GM18909 (cell line): ENCODE measurements at regions not wholly inside any gene's neighbourhood (a gene's known extent, or its start where the extent isn't known, plus 50 kb on each side); places are given as distances from the start of the nearest gene placed in this dataset.
"Not testable (repeated sequence)": the region's sequence is repeated elsewhere in the genome, so short reads cannot be mapped to it uniquely, and the experiment has no call there.

ENCODE experiments used
- ATAC-seq: cut with Tn5 transposase; IDR thresholded peaks from one replicate; pipeline ENCODE4 v1.9.1; 2021; ENCODE audit warnings: mild to moderate bottlenecking; ENCODE audit not compliant: unreplicated experiment, poor library complexity

DNA sequence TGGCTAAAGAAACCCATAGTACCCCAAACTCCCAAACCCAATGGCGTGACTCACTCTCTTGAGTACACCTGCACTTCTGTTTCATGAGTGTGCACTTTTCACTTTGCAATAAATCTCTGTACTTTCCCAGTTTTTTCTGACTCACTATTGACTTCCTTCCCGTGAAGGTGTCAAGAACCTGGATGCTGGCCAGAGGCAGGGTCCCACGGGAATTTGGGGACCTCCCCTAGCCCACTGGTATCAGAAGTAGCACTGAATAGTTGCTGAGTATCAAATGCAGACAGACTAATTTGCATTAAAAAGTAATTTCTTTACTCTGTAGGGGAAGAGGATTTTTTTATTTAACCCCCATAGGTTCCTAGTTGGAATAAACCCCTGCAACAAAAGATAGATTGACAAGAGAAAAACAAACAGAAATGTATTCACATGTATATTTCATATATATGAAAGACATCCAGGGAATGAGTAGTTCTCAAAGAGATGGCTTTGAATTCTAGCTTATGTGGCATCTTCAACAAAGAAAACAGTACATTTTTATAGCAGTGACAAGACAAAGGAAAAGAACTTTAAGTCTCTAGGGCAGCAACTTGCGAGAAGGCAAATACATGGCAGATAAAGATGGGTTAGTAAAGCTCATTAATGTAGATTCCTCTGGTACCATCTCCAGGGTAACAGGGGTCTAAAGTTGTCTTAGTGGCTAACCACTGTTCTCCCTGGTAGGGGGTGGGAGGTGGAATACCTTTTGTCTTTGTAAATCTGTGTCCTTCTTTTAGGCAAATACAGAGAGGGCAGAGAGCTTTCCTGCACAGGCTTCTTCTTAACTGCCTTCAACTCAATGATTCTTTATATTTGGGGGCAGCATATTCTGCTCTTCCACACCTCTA lies 385.5 kb upstream of the PDZRN3 start:
- ATAC-seq, result no peak

DNA sequence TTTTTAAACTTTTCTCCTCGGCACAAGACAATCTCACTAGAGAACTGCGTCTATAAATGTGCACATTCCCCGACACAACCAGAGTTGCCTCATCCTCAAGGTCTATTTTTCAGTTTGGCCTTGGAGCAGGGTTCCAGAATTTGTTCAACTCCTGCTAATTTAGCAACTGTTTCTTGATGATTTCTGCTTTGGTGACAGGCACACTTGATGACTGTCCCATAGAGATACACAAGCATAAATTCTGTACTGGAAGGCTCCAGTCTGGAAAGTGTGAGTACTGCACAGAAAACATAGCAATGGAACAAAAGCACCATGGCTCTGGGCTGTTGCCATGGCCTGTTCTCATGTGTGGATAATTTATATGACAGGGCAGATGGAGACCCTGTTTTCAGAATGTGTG lies 379.6 kb upstream of the PDZRN3 start:
- no peak for ATAC-seq

DNA sequence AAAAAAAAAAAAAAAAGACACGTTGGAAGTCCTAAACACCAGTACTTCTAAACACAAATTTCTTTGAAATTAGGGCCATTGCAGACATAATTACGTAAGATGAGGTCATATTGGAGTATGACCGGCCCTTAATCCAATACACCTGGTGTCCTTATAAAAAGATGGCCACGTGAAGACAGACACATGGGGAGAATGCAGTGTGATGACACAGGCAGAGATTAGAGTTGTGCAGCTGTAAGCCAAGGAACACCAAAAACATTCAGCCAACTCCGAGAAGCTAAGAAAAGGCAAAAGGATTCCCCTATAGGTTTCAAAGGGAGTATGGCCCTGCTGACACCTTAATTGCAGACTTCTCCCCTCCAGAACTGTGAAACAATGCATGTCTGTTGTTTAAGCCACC lies 379.0 kb upstream of the PDZRN3 start:
- no peak for ATAC-seq

DNA sequence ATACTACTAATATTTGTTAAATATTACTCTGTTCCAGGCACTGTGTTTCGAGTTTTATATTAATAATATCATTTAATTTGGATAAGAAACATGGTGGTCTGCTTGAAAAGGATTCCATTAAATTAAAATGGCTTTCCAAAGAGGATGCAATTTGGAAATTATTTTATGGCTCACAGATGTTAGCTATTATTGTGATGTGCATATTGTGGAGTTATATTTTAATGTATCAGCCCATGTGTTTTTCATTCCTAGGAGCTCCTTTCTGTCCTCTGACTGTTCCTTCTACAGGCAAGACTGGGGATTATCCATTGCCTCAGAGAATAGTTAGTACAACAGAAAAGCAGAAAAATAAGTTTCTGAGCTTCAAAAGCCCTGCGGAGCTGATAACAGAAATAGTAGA lies 376.7 kb upstream of the PDZRN3 start:
- ATAC-seq, result no peak

DNA sequence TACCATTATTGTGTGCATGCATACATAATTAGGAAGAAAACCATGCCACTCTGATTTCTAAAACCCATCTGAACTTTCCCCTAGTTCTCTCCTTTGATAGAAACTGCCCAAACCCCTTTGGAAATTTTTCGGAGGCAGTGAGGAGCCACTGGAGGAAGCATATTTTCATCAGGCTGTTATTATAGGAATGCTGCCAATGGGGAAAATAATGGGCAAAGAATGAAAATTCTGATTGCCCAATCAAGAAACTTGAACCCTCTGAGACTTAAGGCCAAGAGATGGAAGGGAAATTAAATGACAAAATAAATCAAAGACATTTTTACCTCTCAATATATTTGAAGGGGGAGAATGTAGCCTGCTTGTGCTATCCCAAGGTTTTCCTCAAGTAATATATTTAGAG lies 376.0 kb upstream of the PDZRN3 start:
- ATAC-seq, result no peak

DNA sequence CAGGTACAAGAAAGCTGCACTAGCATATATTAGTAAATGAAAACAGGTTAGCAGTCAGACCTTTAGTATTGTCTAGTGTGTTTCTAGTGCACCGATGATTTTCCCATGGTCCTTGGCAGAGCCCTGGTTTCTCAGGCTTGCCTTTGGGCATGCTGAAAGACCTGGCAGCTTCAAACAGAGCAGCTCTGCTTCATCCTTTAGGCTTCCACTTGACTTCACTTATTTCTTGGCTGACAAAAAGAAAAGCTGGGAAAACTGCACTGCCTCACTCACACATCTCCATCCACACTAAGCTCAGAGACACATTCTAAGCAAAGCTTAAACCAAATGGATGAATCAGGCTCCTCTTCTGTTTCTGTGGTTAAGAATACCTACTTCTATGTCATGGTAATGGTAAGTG lies 374.8 kb upstream of the PDZRN3 start:
- ATAC-seq, result no peak

DNA sequence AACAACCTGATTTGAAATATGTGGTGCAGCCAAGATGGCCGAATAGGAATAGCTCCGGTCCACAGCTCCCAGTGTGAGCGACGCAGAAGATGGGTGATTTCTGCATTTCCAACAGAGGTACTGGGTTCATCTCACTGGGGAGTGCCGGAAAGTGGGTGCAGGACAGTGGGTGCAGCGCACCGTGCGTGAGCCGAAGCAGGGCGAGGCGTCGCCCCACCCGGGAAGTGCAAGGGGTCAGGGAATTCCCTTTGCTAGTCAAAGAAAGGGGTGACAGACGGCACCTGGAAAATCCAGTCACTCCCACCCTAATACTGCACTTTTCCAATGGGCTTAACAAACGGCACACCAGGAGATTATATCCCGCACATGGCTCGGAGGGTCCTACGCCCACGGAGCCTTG lies 365.9 kb upstream of the PDZRN3 start:
- ATAC-seq, result not testable (repeated sequence)

DNA sequence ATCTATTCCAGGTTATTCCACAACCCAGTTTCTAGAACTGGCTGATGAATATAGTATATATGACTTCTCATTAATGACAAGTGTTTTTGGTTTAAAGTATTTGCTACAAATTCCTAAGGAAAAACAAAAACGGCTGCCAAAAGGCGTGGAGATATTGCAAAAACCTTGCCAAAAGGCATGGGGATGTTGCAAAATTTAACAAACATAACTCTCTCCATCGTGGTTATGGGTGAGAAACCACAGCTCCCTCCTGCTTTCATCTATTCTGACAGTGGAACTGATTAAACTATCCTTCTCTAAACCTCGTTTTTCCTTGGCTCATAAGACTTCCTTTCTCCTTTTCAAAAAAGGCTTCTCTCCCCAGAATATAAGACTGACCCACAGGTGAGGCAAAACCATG lies 342.0 kb upstream of the PDZRN3 start:
- ATAC-seq, result no peak

DNA sequence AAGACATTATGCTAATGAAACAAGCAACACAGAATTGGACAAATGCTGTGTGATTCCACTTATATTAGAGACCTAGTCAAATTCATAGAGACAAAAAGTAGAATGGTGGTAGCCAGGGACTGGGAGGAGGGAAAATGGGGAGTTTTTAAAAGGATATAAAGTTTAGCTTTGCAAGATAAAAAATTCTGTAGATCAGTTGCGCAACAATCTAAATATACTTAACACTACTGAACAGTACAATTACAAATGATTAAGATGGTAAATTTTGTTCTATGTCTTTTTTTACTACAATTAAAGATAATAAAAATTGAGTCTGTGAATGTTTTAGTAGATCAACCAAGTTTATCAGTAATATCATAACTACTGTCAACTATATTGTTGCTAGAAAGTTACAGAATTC lies 340.1 kb upstream of the PDZRN3 start:
- no peak for ATAC-seq

DNA sequence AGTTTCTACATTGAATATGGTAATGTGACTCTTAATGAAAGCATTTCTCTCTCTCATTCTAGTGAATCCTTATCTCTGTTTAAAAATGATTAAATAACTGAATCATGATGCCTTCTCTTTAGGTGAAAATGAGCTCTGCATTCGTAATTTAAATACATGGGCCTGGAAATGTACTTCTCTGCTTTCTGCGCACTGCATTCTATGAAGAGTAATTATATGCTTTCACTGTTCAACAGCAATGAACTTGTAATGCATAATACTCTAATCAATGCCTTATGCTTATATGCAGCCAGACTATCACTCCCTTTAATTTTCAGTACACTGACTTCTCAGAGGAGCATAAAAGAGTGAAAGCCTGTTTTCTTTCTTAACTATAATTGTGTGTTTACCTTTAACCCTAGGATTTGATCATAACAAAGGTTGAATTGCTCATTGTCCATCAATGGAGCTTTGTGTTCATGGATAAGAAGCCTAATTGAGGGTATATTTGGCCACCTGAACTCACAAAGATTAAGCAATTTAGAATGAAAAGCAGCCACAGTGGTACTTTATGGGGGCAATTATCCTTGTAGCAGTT lies 330.8 kb upstream of the PDZRN3 start:
- ATAC-seq, result no peak

DNA sequence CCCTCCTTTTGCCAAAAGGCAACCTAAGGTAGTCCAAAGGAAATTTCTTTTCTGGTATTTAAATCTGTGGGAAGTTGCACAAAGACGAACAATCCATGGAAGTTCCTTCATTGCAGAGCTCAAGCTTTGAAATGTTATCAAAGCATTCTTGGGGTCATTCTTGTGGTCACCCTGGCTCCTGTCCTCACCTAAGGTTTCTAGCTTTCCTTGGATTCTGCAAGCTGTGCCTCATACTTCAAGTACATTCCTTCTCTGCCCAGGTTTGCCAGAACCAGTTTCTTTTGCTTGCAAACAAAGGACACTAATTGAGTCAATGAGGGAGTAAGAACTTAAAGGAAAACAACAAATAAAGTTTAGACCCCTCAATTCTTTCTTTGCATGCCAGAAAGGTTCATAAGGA lies 329.8 kb upstream of the PDZRN3 start:
- ATAC-seq, result no peak

DNA sequence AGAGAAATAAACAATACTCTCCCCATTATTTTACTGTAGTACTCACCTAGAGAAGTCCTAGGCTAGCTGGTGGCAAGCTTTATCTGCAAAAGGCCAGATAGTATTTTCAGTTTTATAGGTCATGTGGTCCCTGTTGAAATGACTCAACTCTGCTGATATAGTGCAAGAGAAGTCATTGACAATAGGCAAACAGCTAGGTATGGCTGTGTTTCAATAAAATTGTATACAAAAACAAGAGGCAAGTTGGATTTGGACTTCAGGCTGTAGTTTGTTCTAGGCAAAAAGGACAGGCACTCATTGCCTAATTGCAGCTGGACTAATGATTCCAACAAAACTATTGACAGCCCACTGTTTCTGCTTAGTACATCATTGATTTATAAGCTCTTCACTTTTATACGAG lies 328.0 kb upstream of the PDZRN3 start:
- no peak for ATAC-seq

DNA sequence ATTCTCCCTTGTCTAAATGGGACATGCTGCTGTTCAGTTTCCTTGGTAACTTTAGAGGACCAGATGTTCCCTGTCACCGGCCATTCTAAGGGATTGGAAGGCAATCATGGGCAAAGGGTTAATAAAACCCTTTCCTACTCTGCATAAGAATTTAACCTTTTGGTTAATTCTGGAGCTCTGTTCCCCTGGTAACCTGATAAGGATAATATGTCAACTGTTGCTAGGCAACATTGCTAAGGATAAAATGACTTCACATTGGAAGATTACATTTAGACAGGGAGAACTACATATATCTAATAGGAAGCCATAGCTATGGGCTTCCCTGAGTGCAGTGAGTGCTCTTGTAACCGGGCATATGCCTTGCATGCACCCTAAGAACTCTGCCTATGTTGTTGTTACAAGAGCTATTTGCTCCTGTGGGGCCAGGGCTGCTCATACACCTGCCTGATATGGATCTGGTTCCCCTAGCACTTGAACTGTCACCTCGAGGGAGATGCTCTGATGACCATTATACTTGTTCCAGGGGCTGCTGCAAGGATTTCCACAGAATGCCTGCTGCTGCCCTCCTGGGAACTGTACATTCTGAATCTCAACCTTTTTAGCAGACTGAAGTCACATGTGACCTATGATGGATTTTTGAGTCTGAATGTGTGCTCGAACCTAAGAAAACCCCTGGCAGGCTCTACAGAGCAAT lies 326.3 kb upstream of the PDZRN3 start:
- ATAC-seq, result no peak

DNA sequence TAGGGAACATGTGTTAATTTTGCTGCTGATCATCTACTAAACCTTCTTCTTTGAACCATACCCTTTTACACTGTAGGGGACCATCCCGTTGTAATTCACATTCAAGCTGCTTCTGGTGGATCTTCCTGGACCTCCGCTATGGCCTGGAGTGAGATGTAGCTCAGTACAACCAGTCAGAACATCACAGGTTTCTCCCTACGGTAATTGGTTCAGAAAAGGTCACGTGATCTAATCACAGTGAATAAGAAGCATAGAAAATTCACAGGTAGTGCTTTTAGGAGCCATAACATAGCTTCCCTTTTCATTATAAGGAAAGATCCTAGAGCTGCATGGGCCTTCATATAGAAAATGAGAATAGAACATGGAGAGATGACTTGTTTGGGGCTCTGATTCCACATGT lies 320.8 kb upstream of the PDZRN3 start:
- no peak for ATAC-seq

DNA sequence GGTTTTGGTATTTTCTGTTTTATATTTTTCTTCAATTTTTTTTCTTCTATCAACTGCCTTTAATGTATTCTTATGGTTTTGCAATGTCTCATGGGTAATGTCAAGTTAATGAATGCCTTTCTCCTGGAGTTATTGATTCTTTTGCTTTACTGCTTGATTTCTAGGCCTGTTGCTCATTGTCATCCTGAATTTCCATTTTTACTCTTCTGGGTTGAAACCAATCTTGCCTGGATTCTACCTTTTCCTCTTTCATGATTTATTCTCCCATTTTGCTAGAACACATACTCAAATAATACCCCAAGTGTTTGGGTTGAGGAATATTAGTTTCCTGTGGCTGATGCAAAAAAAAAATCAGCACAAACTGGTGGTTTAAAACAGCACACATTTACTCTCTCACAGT lies 315.2 kb upstream of the PDZRN3 start:
- no peak for ATAC-seq

DNA sequence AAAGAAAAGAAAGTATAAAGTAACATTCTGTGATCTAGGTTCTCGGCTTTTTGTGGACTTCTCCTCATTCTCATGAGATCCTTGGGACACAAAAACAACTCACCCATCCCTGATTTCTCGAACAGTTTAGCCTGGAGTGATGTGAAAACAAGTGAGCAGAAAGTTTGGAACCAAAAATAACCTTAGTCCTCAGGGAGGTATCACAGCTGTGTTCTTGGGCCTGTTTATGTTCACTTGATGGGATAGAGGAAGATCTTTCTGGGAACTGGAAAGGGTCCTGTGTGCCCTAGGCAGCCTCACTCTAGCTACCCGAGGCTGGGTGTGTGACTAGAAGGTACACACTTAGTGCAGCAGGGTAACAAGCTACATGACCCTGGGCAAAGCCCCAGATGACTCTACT lies 308.8 kb upstream of the PDZRN3 start:
- ATAC-seq, result no peak

DNA sequence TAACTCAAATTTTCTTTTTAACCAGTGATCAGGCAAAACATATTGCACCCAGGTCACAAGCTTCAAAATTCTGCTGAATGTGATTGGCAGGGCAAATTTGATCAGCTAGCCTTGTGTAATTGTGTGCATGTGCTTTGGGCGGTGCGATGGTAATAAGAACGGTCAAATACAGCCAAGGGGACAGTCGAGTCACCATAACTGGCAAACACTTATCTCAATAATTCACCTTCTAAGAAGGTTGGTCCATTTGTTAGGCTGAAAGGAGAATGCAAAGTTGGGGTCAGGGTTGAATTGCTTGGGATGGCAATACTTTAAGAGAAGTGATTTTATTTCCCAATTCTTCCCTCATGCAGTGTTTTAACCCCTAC lies 302.4 kb upstream of the PDZRN3 start:
- ATAC-seq, result no peak

DNA sequence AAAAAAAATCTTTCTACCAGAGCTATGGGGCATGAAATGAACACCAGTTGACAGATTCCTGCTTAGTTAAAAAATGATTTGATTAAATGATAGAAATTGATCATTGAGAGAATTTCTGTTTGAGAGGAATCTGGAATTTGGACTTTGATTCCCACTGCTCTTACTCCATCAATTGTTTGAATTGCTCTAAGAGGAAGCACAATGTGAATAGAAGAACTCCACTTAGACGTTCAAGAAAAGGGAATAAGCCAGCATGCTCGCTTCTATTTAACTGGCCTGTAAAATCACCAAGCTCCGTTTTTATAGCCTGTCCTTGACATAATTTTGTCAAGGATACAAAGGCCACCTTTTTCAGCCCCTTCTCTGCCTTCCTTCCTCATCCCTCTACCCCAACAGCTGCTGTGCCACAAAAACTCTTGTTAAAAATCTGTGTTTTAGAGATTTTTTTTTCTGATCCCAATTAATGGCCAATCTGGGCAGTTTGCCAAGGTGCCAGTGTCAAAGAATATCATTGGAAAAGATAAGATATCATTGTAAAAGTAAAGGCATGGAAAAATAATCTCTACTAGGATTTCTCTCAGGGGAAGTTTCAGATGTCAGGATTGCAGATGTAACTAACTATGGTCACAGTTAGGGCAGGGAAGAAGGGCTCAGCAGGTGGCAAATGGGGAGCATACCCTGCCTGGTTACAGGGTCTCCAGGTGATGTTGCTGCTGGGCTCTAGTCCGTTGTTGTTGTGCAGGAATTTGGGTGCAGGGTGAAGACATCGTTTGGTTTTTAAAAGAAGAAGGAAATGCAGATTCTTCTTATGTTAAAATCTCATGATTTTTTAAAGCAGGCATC lies 301.8 kb upstream of the PDZRN3 start:
- no peak for ATAC-seq

DNA sequence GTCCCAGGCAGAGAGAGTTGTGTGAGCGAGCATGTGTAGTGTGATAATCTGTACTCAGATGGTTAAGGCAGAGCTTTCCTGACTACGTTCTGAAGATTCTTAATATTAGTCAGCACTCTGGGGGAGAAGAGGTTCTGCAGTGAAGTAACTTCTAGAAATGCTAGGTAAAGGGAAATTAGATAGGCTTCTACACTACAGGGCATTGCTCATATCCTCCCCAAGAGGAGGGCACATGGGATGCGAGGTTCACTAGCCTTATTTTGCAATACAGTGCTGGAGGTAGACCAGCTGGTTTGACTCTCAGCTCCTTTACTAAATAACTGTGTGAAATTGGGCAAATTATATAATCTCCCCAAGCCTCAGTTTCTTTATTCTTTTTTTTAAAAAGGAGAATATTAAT lies 300.3 kb upstream of the PDZRN3 start:
- no peak for ATAC-seq

DNA sequence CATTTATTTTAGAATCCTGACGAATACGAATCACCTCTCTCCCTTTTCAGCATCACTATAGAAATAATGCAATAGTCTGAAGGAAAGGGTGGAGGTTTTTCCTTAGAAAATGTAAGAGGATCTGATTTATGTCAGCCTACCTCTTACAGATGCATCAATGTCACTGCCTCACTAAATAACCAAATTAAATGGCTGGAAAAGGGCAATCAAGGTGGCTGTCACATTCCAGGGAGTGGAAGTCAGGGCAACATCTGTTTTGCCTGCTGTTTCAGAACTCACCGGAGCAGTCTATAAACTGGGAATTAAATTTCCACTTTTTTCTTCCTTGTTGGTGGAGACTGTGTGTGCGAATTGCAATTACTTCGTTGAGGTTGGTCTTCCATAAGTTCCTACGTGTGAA lies 299.3 kb upstream of the PDZRN3 start:
- no peak for ATAC-seq

DNA sequence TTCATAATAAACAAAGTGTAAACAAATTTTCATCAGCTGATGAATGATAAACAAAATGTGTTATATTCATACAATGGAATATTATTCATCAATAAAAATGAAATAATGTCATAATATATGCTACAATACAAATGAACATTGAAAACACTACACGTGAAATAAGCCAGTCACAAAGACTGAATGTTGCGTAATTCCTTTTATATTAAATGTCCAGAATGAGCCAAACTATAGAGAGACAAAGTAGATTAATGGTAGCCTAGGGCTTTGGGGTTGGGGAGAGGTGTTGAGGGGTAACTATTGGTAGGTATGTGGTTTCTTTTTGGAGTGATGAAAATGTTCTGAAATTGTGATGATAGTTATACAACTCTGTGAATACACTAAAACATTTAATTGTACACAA lies 292.9 kb upstream of the PDZRN3 start:
- ATAC-seq, result no peak
